ENCODE measurements at regions not wholly inside any gene's neighbourhood (a gene's known extent, or its start where the extent isn't known, plus 50 kb on each side); places are given as distances from the start of the nearest gene placed in this dataset.

DNA sequence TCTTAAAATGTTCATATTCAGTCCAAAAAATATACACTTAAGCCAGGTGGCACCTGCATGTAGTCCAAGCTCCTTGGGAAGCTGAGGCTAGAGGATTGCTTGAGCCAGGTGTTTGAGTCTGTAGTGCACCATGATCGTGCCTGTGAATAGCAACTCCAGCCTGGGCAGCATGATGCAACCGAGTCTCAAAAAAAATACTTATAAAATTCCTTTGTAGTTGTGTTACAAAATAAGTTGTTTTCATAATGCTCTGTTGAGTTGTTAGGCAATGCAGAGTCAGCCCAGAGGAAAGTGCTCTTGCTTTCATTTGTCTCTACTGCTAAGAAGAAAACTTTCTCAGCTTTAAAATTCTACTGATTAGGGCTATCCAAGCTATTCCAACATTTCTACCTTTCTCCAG is 442.8 kb upstream of the ARRDC4 start:
- no peaks in the 10 kb centered on the region for H3K36me3 ChIP-seq (ENCODE audit: control insufficient read depth, insufficient read depth, low read length)
- 100% methylated on average over 1 of the region's 2 CpGs for WGBS (ENCODE audit: insufficient coverage)
- H3K4me3 ChIP-seq (ENCODE audit: low read depth, low read length) = no peak overlapping the region
- H3K27ac ChIP-seq (ENCODE audit: low read depth, low read length) = no peak overlapping the region
- no peaks in the 10 kb centered on the region for H3K27me3 ChIP-seq (ENCODE audit: control insufficient read depth, insufficient read depth, low read length)
- DNase-seq (ENCODE audit: low read depth in 4 of 6, low spot score in 6 of 6) = no peak
- H3K9me3 ChIP-seq (ENCODE audit: control insufficient read depth, insufficient read depth, low read length) = no peaks in the 10 kb centered on the region
- H3K4me1 ChIP-seq (ENCODE audit: control insufficient read depth, insufficient read depth, low read length) = peaks cover 3% of the 10 kb centered on the region

DNA sequence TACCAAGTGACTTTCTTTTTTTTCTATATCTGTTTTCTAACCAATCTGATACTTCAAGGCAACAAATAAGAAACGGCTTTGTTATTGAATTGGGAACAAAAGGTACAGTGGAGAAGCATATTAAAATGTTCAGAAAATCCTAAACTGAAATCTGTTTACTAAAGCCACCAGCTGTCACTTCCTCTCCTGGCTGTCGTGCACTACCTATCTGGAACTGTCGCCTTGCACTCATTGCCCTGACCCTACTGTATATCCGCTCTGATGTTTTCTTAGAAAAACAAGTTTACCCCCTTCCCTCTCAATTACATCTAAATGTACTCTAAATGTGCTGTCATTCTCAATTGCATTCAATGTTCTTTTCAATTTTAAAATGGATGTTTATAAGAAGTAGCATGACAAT is 439.8 kb upstream of the ARRDC4 start:
- H3K4me3 ChIP-seq (ENCODE audit: low read depth, low read length) = no peak overlapping the region
- no peaks in the 10 kb centered on the region for H3K27me3 ChIP-seq (ENCODE audit: control insufficient read depth, insufficient read depth, low read length)
- peaks cover 3% of the 10 kb centered on the region for H3K4me1 ChIP-seq (ENCODE audit: control insufficient read depth, insufficient read depth, low read length)
- no peaks in the 10 kb centered on the region for H3K9me3 ChIP-seq (ENCODE audit: control insufficient read depth, insufficient read depth, low read length)
- WGBS (ENCODE audit: insufficient coverage) = 77% methylated on average over 3 of the region's 4 CpGs
- H3K36me3 ChIP-seq (ENCODE audit: control insufficient read depth, insufficient read depth, low read length) = no peaks in the 10 kb centered on the region
- H3K27ac ChIP-seq (ENCODE audit: low read depth, low read length) = peak overlapping the region; percentile 54
- peak in 1 of 6 donors; percentile 16 for DNase-seq (ENCODE audit: low read depth in 4 of 6, low spot score in 6 of 6)

DNA sequence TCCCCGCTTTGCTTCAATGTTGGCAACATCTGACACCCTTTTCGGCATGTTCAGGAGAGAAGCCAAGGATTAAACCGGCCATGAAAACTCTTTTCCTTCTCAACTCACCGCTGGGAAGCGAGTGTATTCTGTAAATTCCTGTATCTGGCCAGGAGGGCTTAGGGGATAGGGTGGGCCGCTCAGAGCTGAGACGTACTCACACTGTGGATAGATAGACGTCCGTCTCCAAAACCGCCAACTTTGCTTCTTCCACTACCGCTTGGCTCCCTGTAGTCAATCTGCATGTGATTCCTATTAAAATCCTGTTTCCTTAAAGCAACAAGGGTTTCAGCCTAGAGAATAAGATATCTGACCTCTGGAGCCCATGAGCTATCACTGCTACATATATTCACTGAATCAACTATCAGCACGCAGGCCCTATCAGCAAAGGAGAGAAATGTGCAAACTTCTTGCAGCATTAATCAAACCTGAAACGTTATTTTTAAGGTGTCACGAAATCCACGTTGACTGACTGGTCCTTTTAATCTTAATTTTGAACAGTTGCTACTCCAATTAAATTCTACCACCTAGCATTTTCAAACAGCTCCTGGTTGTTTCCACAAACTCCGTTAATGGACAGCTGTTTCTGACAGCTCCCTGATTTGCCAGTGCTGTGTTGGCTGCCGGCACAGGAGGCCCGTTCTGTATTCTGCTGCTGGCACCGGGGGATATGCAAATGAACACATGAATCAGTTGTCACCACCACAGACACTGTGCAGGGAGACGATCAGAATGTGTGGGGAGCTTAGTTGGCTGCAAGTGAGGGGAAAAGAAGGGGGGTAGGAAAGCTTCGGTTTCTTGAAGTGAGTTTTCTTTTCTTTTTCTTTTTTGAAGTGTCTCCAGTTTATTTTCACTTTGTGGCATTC is 438.9 kb upstream of the ARRDC4 start:
- WGBS (ENCODE audit: insufficient coverage) = 28% methylated on average over 15 of the region's 21 CpGs
- Histone ChIP-seq H3K4me1 (ENCODE audit: control insufficient read depth, insufficient read depth, low read length) (peaks cover 3% of the 10 kb centered on the region), H3K9me3 (ENCODE audit: control insufficient read depth, insufficient read depth, low read length) (no peaks in the 10 kb centered on the region), H3K4me3 (ENCODE audit: low read depth, low read length) (peak overlapping the region; percentile 4), H3K27ac (ENCODE audit: low read depth, low read length) (peak overlapping the region; percentile 54), H3K27me3 (ENCODE audit: control insufficient read depth, insufficient read depth, low read length) (no peaks in the 10 kb centered on the region), H3K36me3 (ENCODE audit: control insufficient read depth, insufficient read depth, low read length) (no peaks in the 10 kb centered on the region)
- DNase-seq (ENCODE audit: low read depth in 4 of 6, low spot score in 6 of 6) = peak; percentile 39 to 95 (median 60)

DNA sequence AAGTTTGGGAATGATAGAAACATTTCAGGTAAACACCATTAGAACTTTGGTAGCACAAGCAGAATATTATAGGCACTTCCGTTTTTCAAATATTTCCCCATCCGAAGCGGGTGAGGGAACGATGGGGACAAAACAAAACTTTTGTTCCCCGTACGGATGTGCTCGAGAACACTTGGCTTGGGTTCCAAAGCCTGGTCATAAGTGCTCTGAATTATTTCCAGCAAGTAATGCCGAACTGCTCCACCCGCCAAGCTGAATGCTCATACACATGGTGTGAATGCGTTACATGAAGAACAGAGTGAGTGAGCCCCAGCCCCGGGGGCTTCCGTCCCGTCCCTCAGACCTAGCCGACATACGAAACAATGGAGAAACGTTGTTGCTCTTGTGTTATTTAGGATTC is 438.2 kb upstream of the ARRDC4 start:
- 29% methylated on average over 14 of the region's 16 CpGs for WGBS (ENCODE audit: insufficient coverage)
- no peaks in the 10 kb centered on the region for H3K36me3 ChIP-seq (ENCODE audit: control insufficient read depth, insufficient read depth, low read length)
- H3K27ac ChIP-seq (ENCODE audit: low read depth, low read length) = no peak overlapping the region
- no peaks in the 10 kb centered on the region for H3K9me3 ChIP-seq (ENCODE audit: control insufficient read depth, insufficient read depth, low read length)
- H3K4me1 ChIP-seq (ENCODE audit: control insufficient read depth, insufficient read depth, low read length) = peaks cover 3% of the 10 kb centered on the region
- no peak overlapping the region for H3K4me3 ChIP-seq (ENCODE audit: low read depth, low read length)
- DNase-seq (ENCODE audit: low read depth in 4 of 6, low spot score in 6 of 6) = peak in 2 of 6 donors; percentile 38 to 73
- H3K27me3 ChIP-seq (ENCODE audit: control insufficient read depth, insufficient read depth, low read length) = no peaks in the 10 kb centered on the region

DNA sequence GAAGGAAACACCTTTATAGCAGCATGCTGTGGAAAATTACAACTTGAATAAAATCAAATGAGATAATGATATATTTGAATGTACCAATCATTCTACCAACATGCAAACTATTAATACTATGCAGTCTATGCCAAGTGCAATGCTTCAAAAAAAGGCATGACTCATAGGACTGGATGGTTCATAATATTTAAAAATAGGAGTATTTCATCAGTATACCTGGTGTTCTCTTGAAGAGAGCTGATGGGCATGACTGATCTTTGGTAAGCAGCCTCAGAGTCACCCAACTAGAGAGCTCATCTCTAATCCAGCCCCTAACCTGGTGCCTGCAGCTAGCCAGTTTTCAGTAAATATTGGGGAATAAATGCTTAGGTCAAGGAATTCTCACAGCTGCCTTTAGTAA is 434.7 kb upstream of the ARRDC4 start:
- H3K27me3 ChIP-seq (ENCODE audit: control insufficient read depth, insufficient read depth, low read length) = no peaks in the 10 kb centered on the region
- DNase-seq (ENCODE audit: low read depth in 4 of 6, low spot score in 6 of 6) = no peak
- H3K9me3 ChIP-seq (ENCODE audit: control insufficient read depth, insufficient read depth, low read length) = no peaks in the 10 kb centered on the region
- H3K4me3 ChIP-seq (ENCODE audit: low read depth, low read length) = no peak overlapping the region
- H3K27ac ChIP-seq (ENCODE audit: low read depth, low read length) = no peak overlapping the region
- H3K4me1 ChIP-seq (ENCODE audit: control insufficient read depth, insufficient read depth, low read length) = peaks cover 3% of the 10 kb centered on the region
- no peaks in the 10 kb centered on the region for H3K36me3 ChIP-seq (ENCODE audit: control insufficient read depth, insufficient read depth, low read length)

DNA sequence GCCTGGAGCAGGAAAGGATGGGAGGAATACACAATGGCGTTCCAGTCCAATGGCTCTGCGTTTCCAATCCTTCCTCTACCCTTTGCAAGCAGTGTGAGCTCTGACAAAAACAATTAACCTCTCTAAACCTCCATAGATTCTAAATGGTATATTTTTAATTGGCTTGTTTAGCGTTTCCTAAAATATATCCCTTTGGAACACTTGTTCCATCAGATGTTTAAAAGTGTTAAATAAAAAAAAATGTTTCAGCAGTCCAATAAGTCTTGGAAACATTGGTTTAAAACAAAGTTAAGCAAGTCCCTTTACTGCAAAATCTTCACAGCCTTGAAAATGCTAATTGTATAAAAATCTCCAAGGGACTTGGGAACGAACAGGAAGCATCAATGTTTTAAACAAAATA is 432.3 kb upstream of the ARRDC4 start:
- Histone ChIP-seq H3K9me3 (ENCODE audit: control insufficient read depth, insufficient read depth, low read length) (no peaks in the 10 kb centered on the region), H3K27ac (ENCODE audit: low read depth, low read length) (no peak overlapping the region), H3K36me3 (ENCODE audit: control insufficient read depth, insufficient read depth, low read length) (no peaks in the 10 kb centered on the region), H3K4me1 (ENCODE audit: control insufficient read depth, insufficient read depth, low read length) (no peaks in the 10 kb centered on the region), H3K4me3 (ENCODE audit: low read depth, low read length) (no peak overlapping the region), H3K27me3 (ENCODE audit: control insufficient read depth, insufficient read depth, low read length) (no peaks in the 10 kb centered on the region)
- no CpG with 5 or more reads among the region's 4 CpGs for WGBS (ENCODE audit: insufficient coverage)
- peak in 1 of 6 donors; percentile 27 for DNase-seq (ENCODE audit: low read depth in 4 of 6, low spot score in 6 of 6)

DNA sequence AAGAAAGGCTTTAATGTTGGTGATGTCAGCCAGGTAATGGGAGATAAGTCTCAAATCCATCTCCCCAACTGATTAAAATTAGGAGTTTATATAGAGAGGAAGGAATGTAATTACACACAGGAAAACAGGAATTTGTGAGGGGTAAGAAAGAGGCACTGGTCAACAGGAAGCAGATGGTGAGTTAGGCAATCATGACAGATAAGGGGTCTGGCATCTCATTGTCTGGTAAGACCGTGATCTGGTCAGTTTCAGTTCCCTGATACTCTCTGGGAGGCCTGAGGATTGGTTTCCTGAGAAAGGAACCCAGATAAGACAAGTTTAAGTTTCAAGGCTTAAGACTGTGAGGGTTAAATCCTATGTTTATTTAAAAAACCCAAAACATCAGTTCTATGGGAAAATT is 414.7 kb upstream of the ARRDC4 start:
- 29% methylated on average over 1 of the region's 1 CpG for WGBS (ENCODE audit: insufficient coverage)

DNA sequence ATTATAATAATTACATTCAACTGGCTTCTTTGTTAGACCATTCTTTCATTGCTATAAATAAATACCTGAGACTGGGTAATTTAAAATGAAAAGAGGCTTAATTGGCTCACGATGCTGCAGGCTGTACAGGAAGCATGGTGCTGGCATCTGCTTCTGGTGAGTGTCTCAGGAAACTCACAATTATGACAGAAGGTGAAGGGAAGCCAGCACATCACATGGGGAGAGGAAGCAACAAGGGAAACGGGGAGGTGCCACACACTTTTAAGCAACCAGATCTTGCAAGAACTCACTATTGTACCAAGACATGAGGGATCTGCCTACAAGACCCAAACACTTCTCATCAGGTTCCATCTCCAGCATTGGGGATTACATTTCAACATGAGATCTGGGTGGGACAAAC is 413.1 kb upstream of the ARRDC4 start:
- Histone ChIP-seq H3K27me3 (ENCODE audit: control insufficient read depth, insufficient read depth, low read length) (no peaks in the 10 kb centered on the region), H3K4me1 (ENCODE audit: control insufficient read depth, insufficient read depth, low read length) (no peaks in the 10 kb centered on the region), H3K4me3 (ENCODE audit: low read depth, low read length) (no peak overlapping the region), H3K9me3 (ENCODE audit: control insufficient read depth, insufficient read depth, low read length) (peaks cover 5% of the 10 kb centered on the region), H3K27ac (ENCODE audit: low read depth, low read length) (no peak overlapping the region), H3K36me3 (ENCODE audit: control insufficient read depth, insufficient read depth, low read length) (no peaks in the 10 kb centered on the region)
- 67% methylated on average over 1 of the region's 2 CpGs for WGBS (ENCODE audit: insufficient coverage)
- no peak for DNase-seq (ENCODE audit: low read depth in 4 of 6, low spot score in 6 of 6)

More for the DNA sequence above, 414.7 kb upstream of the ARRDC4 start:
- H3K4me1 ChIP-seq (ENCODE audit: control insufficient read depth, insufficient read depth, low read length) = no peaks in the 10 kb centered on the region
- no peak overlapping the region for H3K27ac ChIP-seq (ENCODE audit: low read depth, low read length)
- H3K4me3 ChIP-seq (ENCODE audit: low read depth, low read length) = no peak overlapping the region
- H3K36me3 ChIP-seq (ENCODE audit: control insufficient read depth, insufficient read depth, low read length) = no peaks in the 10 kb centered on the region
- H3K9me3 ChIP-seq (ENCODE audit: control insufficient read depth, insufficient read depth, low read length) = peaks cover 5% of the 10 kb centered on the region
- H3K27me3 ChIP-seq (ENCODE audit: control insufficient read depth, insufficient read depth, low read length) = no peaks in the 10 kb centered on the region
- DNase-seq (ENCODE audit: low read depth in 4 of 6, low spot score in 6 of 6) = no peak

DNA sequence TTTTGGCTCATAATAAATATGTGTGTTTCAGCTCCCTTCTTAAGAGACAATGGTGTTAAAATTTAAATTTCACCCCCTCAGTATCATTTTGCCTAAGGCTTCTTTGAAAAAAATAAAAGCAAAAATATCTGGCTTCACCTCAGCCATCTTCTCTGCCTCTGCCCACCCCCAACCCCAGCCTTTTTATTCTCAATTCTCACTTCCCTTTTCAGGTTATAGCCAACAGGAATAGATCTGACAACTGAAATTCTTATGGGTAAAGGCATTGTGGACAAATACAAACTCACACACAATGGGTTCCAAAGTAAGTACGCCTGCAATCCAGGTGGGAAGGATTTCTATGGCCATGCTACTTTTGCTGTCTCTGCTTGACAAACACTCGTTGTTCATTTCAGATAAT is 399.0 kb upstream of the ARRDC4 start:
- Histone ChIP-seq H3K27me3 (ENCODE audit: control insufficient read depth, insufficient read depth, low read length) (no peaks in the 10 kb centered on the region), H3K9me3 (ENCODE audit: control insufficient read depth, insufficient read depth, low read length) (no peaks in the 10 kb centered on the region), H3K4me1 (ENCODE audit: control insufficient read depth, insufficient read depth, low read length) (no peaks in the 10 kb centered on the region), H3K36me3 (ENCODE audit: control insufficient read depth, insufficient read depth, low read length) (no peaks in the 10 kb centered on the region), H3K4me3 (ENCODE audit: low read depth, low read length) (no peak overlapping the region), H3K27ac (ENCODE audit: low read depth, low read length) (peak overlapping the region; percentile 58)
- DNase-seq (ENCODE audit: low read depth in 4 of 6, low spot score in 6 of 6) = no peak
- WGBS (ENCODE audit: insufficient coverage) = no CpG with 5 or more reads among the region's 2 CpGs

DNA sequence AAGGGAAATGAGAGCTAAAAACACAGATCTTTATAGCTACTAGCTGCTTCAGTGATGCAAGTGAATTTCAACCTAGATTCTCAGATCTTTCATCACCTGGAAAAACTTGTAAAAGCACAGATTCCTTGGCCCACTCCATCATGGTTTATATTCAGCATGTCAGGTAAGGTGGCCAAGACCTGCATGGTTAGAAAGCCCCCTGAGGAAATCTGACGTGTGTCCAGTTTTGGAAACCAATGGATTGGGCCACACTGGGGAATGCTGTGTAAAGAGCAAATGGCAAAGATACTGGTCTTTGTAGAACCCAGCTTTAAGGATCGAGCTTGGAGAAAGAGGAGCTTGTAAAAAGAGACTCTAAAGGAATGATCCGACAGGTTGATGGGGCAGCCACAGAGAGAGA is 397.0 kb upstream of the ARRDC4 start:
- H3K27ac ChIP-seq (ENCODE audit: low read depth, low read length) = no peak overlapping the region
- DNase-seq (ENCODE audit: low read depth in 4 of 6, low spot score in 6 of 6) = no peak
- H3K27me3 ChIP-seq (ENCODE audit: control insufficient read depth, insufficient read depth, low read length) = no peaks in the 10 kb centered on the region
- H3K9me3 ChIP-seq (ENCODE audit: control insufficient read depth, insufficient read depth, low read length) = no peaks in the 10 kb centered on the region
- H3K4me3 ChIP-seq (ENCODE audit: low read depth, low read length) = no peak overlapping the region
- no peaks in the 10 kb centered on the region for H3K4me1 ChIP-seq (ENCODE audit: control insufficient read depth, insufficient read depth, low read length)
- 66% methylated on average over 2 of the region's 3 CpGs for WGBS (ENCODE audit: insufficient coverage)
- no peaks in the 10 kb centered on the region for H3K36me3 ChIP-seq (ENCODE audit: control insufficient read depth, insufficient read depth, low read length)

All from spinal cord (tissue), 9 donors.